HPDE6-E6E7 (cell line): ENCODE measurements at regions not wholly inside any gene's neighbourhood (a gene's known extent, or its start where the extent isn't known, plus 50 kb on each side); places are given as distances from the start of the nearest gene placed in this dataset.
"Not testable (repeated sequence)": the region's sequence is repeated elsewhere in the genome, so short reads cannot be mapped to it uniquely, and the experiment has no call there.

ENCODE experiments used
- DNase-seq: peaks from one replicate; pipeline ENCODE4 v3.0.0; 2011; ENCODE audit warnings: missing footprints; ENCODE audit errors: extremely low spot score

DNA sequence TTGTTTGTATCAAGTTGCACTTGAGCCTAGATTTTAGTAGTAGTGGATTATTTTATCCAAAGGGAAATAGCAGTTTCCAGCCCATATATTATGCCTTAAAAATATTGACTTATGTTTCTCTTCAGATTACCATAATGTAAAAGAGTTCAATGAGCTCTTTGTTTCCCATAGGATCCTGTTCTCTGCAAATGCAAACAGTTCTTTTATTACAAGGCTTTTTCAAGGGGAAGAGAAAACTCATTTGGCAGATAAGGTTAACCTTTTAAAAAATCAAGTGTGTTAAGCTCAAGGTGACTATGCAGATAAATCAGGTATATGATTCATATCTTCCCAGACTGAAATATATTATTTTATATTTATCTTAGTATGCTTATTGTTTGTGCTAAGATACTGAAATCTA lies 961.2 kb upstream of the SPRY2 start:
- no peak for DNase-seq

GRCh38 chr13:81295177-81295576 lies 954.3 kb upstream of the SPRY2 start:
- no peak for DNase-seq

- DNase-seq = no peak
Observed at GRCh38 chr13:81293594-81294164, 952.8 kb upstream of the SPRY2 start.

GRCh38 chr13:81283561-81283960 lies 942.6 kb upstream of the SPRY2 start:
- DNase-seq = no peak

DNA sequence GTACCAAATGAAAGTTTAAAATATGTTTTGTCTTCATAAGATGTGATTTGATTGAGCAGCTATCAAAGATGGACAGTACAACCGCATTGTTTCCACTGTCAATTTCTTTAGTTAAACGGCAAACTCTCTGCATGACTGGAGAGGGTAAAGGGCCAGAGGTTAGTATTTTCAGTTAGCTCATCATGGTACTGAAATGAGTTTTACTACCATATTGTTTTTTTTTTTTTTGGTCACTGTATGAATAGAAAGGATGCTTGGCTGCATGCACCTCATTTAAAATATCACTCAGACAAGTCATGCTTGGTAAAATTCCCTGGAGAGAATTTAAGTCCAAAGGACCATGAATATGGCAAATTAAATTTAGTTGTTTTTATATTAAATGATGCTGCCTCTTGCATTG lies 942.1 kb upstream of the SPRY2 start:
- no peak for DNase-seq

DNA sequence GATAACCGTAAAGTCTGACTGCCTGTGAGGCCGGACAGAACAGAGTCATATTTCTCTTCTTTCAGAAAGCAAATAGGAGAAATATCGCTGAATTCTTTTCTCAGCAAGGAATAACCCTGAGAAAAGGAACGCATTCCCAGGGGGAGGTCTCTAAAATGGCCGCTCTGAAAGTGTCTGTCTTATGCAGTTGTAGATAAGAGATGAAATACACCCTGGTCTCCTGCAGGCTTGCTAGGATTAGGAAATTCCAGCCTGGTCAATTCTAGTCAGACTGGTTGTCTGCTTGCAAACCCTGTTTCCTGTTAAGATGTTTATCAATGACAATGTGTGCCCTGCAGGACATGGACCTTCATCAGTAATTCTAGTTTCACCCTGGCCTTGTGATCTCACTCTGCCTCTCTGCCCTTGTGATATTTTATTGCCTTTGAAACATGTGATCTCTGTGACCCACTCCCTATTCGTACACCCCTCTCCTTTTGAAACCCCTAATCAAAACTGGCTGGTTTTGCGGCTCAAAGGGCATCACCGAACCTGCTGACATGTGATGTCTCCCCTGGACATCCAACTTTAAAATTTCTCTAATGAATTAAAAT lies 934.8 kb upstream of the SPRY2 start:
- no peak for DNase-seq

- DNase-seq = no peak
Observed at GRCh38 chr13:81247711-81248110, 906.8 kb upstream of the SPRY2 start.

DNA sequence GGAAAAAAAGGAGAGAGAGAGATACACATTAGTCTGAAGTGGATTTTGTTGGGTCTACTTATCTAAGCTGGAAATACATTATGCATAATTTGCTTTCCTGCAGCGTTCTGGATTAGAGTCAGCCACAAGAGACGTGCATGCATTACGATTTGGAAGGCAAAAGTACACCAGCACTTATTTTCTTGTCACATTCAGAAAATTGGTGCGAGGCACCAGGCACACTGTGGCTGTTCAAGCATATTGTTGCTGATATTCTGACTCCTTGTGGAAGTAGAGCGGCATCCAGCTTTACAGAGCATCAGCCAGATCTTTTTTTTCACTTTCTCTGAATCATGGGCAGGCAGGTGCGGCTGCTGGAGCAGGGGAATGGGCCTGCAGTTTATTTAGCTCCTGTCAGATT lies 905.6 kb upstream of the SPRY2 start:
- DNase-seq = no peak

DNA sequence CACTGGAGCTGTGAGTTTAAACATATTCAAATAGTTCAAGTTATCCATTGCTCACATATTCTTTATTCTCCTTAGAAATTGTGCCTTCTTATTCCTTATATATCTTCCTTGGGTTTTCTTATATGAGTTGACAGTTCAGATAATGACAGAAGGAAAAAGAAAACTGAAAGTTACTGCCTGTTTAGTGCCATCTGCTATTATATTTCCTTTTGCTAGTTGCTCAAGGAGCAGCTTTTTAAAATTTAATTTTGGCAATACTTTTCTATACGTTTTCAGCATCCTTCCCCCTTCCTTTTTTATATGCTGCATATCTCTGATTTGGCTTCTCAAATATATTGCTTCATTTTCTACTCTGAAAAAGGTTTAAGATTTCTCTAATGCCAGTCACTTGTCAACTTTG lies 903.1 kb upstream of the SPRY2 start:
- DNase-seq = no peak

DNA sequence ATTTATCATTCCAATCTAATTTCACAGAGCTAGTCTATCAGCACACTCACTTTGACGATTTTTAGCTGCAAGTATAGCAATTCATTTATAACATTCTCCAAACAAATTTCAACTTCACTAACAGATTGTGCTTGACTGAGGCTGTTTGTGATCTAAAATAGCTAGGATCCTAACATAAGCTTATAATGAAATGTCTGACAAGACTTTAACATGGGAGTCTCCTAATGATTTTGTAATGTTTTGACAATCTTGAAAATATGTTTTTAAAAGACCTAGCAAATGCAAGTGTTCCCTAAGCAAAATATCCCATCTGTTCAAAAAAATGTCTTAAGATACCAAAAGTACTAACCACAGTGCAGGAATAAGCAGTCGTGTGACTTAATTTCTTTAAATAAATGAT lies 889.5 kb upstream of the SPRY2 start:
- DNase-seq = no peak

- not testable (repeated sequence) for DNase-seq
Observed at GRCh38 chr13:81226830-81227229, 885.9 kb upstream of the SPRY2 start.

DNA sequence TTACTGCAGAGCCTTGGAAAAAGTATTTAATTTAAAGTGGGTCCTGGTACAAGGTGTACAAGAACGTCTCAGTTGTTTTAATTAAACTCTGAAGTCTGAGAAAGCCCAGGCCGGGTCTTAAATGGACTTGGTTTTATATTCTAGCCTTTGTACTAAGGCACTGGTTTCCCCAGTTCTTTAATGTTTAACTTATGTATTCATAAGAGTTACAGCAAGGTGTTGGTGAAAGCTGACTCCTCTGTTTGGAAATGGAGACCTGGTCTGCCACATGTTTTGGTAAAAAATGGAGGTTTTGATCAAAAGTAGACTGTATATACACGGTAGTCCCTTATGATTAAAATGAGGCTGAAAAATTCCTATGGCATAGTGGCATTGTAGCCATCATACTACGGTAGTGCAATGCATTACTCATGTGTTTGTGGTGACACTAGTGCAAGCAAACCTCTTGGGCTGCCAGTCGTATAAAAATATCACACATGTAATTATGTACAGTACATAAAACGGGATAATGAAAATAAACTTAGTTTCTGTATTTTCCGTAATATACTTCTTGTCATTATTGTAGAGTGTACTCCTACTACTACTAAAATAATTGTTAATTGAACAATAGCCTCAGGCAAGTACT lies 883.4 kb upstream of the SPRY2 start:
- DNase-seq = no peak

DNA sequence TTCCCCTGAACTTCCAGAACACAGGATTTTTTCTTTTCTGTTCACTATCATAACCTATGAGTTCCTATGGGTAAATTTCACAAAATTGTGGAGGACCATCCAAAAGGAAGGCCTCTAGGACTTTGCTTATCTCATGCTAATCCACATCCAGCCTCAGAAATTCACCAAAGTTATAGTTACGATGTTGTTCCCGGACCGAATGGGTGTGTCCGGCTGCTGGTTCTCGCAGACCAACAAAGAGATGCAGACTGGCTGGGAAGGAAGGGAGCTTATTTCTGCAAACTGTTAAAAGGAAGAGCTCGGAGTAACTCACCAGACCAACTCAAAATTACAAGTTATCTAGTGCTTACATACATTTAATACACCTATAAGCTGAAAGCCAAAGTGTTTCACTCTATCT lies 882.9 kb upstream of the SPRY2 start:
- no peak for DNase-seq

DNA sequence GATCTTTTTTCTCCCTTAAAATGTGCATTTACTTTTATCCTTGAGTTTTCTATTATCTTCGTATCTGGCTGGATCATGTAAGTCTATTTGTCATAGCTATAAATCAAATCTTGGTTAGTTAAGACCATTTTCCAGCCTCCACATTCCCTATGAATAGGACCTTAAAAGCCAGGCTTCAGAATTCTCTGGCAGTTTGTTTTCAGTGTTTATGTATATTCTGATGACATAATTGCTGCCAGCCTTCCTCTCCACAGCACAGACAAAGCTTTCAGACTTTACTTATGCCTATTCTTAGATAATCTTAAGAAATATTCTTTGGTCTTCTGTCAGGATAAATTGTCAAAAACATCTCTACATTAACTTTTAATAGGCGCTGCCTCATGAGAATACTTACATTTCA lies 870.8 kb upstream of the SPRY2 start:
- DNase-seq = no peak

DNA sequence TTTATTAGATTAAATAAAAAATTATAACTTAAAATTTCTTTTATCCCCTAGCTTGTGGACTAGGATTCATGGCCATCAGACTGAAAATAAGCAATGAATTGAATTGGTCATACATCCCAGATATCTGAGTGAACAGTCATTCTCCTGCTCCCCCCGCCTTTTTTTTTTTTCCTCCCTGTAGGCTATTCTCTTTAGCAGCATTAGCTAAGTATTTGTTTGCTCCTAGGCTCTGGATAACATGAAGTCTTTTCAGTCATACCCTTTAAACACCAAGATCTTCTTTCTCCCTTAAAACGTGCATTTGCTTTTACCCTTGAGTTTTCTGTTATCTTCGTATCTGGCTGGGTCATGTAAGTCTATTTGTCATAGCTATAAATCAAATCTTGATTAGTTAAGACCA lies 866.7 kb upstream of the SPRY2 start:
- no peak for DNase-seq

GRCh38 chr13:81207231-81207630 lies 866.3 kb upstream of the SPRY2 start:
- DNase-seq = no peak

DNA sequence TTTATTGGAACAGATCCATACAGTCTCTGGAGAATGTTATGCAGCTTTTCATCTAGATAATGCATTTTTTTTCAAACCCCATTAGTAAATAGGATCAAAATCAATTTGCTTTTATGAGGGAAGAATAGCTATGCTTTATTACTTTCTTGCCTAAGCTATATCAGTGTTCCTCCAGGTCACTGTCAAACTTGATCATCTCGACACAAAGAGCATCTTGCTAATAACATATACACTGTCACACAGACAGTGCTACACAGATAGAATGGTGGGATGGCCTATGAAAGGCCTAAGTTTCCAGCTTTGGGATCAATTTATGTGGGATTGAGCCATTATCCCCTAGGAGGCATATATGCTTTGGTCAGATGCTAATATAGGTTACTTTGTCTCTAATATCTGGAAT lies 862.9 kb upstream of the SPRY2 start:
- no peak for DNase-seq

- no peak for DNase-seq
Observed at GRCh38 chr13:81199956-81200355, 859.0 kb upstream of the SPRY2 start.

GRCh38 chr13:81197966-81198365 lies 857.0 kb upstream of the SPRY2 start:
- no peak for DNase-seq

DNA sequence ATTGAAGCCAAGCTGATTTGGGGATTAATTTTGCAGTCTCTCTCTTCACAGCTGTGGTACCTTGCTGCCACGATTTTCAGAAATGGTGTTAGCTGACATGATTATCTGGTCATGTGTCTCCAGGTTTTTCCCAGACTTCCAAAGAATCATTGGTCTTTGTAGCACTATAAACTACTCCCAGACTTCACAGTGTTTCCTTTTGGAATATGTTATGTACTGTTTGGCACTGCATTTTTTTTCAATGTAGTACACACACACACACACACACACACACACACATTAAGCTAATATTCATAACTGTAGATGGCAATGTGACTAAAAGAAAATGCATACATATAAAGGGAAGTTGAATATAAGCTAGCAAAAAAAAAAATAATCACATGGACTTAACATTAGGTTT lies 856.6 kb upstream of the SPRY2 start:
- no peak for DNase-seq

GRCh38 chr13:81194362-81194761 lies 853.4 kb upstream of the SPRY2 start:
- DNase-seq = no peak

DNA sequence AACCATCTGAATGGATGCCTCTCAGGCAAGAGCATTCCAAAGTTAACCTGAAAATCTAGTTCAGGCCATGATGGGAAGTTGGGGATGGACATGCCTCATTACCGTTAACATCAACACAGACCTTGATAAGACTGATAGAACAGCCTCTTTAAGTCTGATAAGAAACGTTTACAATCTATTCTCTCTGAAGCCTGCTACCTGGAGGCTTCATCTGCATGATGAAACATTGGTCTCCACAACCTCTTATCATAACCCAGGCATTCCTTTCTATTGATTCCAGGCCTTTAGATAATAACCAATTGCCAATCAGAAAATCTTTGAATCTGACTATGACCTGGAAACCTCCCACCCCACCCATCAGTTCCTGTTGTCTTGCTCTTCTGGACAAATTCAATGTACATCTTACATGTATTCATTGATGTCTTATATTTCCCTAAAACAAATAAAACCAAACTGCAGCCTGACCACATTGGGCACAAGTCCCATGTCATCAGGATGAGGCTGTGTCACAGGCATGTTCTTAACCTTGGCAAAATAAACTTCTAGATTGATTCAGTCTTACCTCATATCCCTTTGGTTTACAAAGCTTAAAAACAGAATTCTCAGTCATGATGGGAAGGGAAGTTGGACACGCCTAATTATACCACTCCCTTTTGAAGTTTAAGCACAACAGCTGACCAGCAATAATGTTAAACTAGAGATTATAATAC lies 843.8 kb upstream of the SPRY2 start:
- DNase-seq = no peak

GRCh38 chr13:81172603-81173002 lies 831.7 kb upstream of the SPRY2 start:
- DNase-seq = no peak
